ENCODE measurements at regions not wholly inside any gene's neighbourhood (a gene's known extent, or its start where the extent isn't known, plus 50 kb on each side); places are given as distances from the start of the nearest gene placed in this dataset.
"Not testable (repeated sequence)": the region's sequence is repeated elsewhere in the genome, so short reads cannot be mapped to it uniquely, and the experiment has no call there.

DNA sequence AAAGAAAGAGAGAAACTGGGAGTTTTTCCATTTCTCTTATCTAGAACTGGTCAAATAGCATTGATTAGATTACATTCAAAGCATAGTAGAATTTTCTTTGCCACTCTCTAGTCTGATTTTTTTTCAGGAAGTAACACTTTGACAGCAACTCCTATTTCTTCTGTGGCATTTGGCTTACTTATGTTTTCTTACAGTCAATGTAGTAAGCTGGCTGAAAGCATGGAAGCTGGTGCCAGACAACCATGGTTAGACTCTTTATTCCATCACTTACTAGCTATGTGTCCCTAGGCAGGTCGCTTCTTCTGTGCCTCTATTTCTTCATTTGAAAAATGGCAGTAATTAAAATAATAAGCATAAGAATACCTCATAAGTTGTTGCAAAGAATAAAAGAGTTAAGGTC is 54.2 kb upstream of the OPRM1 start:
- DNase-seq (ENCODE audit: low read depth, low spot score): no peak

DNA sequence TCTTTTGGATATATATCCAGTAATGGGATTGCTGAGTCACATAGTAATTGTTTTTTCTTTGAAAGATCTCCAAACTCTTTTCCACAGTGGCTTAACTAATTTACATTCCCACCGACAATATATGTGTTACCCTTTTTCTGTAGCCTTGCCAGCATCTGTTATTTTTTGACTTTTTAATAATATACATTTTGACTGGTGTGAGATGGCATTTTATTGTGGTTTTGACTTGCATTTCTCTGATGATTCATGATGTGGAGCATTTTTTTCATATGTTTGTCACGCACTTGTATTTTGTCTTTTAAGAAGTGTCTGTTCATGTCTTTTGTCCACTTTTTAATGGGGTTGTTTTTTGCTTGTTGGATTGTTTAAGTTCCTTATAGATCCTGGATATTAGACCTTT is 58.9 kb upstream of the OPRM1 start:
- DNase-seq (ENCODE audit: low read depth, low spot score): no peak

DNA sequence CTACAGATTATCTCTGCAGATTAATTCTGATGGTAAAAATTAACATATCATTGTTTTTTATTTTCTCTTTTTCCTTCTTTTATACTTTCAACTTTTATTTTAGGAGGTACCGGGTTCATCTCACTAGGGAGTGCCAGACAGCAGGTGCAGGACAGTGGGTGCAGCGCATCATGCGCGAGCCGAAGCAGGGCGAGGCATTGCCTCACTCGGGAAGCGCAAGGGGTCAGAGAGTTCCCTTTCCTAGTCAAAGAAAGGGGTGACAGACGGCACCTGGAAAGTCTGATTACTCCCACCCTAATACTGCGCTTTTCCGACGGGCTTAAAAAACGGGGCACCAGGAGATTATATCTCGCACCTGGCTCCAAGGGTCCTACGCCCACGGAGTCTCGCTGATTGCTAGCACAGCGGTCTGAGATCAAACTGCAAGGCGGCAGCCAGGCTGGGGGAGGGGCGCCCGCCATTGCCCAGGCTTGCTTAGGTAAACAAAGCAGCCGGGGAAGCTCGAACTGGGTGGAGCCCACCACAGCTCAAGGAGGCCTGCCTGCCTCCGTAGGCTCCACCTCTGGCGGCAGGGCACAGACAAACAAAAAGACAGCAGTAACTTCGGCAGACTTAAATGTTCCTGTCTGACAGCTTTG is 60.0 kb upstream of the OPRM1 start:
- DNase-seq (ENCODE audit: low read depth, low spot score): not testable (repeated sequence)

DNA sequence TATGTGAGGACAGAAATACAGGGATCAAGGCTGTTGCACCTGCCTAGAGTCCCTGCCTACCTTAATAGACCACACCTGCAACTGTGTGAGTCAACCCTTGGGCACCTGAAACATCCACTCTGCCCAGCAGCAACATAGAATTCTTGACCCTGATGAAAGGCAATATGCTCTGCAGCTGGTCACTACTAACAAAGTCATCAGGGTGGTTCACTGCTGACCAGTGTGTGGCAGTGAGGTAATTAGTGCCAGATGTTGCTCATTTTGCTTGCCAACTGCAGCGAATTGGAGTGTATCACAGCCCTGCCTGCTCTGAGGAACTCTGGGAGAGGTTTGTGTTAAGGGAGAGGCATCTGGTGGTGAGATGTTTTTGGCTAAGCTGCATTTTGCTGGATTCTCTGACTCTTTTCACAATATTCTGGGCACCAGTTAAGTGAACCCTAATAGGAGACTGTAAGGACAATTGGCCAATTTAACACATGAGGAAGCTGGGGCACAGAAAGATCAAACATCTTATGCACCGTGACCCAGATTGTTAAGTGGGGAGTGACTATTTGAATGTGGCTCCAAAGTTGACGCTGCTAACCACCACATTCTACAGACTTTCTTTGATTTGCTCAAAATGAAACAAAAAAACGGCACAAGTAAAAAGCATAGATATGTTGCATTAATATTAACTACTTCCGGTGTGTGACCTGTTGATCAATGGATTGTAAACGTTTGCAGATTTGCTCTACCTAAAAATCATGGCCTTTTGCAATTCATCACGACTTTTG is 61.9 kb upstream of the OPRM1 start:
- no peak for DNase-seq (ENCODE audit: low read depth, low spot score)

DNA sequence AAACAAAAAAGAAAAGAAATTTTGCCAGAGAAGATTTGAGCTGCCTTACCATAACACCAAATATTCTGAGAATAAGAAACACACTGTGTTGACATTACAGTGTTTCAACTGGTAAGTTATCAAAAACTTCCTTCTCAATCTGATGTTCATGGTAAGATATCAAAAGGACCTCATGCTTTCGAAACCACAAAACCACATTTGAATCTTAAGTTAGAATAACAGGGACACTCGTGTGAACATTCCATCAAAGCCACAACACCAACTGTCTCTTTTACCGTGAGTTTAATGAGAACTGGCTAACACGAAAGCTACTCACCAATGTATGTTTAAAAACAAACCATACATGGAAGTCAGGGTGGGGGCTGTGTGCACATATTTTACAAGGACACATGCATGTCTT is 73.0 kb upstream of the OPRM1 start:
- DNase-seq (ENCODE audit: low read depth, low spot score): no peak

DNA sequence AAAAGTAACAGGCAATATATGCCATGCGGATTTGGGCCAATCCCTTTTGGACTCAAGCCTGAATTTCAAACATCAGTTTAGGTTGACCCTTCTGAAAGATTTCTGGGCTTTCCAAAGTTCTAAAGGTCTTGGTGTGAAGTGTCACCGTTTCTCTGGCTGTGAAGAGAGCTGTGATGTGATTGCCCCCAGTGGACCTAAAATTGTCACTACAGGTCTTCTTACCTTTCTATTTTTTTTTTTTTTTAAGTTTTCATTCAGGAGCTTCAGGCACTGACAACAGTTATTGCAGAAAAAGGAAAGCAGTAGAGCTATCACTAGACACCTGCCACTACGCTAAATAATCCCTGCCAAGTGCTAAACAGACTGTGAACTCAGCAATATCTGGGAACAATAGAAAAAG is 75.7 kb upstream of the OPRM1 start:
- DNase-seq (ENCODE audit: low read depth, low spot score): no peak

DNA sequence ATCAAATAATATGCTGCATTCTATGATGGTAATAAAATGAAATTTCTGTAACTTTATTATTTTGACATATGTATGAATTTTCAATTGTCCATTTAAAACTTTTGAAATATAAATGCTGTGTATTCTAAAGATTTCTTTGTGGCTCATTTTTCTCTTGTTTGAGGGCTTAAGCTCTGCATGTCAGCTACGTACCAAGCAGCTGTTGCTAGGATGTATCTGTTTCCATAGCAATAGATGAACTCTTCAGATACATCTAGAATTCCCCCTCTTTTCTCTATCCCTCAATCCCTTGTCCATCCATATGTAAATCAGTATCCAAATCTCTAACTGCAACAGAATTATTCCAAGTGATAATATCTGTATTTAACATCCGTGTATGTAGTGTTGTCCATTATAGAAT is 76.5 kb upstream of the OPRM1 start:
- DNase-seq (ENCODE audit: low read depth, low spot score): no peak

DNA sequence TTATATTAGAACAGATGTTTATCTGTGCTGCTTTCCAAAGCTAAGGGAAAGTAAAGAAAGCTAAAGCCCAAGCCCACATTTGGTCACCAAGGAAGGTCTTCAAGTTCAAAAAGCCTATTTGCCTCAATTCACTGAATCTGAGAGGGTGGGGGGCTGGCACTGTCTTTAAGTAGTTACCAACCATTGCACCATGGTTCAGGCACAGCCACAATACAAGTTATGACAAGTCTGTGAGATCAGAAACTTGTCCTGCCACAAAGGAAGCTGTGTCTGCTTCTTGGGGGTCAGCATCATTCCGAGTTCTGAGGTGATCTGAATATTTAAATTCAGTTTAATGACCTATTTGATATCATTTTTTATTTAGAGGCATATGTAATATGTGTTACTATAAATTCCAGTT is 78.3 kb upstream of the OPRM1 start:
- no peak for DNase-seq (ENCODE audit: low read depth, low spot score)

DNA sequence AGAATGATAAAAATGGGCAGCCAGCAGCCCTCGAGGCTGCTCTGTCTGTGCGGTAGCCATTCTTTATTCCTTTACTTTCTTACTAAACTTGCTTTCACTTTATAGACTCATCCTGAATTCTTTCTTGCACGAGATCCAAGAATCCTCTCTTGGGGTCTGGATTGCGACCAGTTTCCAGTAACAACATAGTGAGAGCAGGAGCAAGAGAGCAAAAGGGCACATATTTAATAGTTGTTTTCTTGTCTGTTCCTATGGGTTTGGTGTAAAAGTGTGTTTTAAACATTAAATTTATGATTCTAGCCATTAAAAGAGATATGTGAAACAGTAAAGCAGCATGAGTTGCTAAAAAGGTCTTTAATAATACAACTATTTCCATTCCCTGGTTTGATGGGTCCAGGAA is 78.8 kb upstream of the OPRM1 start:
- no peak for DNase-seq (ENCODE audit: low read depth, low spot score)

DNA sequence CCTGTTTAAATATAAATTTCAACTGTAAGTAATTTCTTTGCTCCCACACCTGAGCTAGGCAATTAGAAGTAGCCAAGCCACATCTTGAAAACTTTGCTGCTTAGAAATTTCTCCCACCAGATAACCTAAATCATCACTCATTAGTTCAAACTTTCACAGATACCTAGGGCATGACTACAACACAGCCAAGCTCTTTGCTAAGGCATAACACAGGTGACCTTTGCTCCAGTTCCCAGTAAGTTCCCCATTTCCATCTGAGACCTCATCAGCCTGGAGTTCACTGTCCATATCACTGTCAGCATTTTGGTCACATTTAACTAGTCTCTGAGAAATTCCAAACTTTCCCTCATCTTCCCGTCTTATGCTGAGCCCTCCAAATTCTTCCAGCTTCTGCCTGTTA is 79.8 kb upstream of the OPRM1 start:
- no peak for DNase-seq (ENCODE audit: low read depth, low spot score)

DNA sequence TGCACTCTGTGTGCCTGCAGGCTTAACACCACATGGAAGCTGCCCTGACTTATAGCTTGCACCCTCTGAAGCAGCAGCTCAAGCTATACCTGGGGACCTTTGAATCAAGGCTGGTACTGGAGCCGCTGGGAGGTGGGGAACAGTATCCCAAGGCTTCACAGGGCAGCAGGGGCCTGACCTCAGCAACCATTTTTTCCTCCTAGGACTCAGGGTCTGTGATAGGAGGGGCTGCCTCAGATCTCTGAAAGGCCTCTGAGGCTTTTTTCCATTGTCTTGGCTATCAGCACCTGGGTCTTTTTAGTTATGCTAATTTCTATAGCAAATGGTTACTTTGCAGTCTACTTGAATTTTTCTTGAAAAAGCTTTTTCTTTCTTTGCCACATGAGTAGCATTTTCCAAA is 80.2 kb upstream of the OPRM1 start:
- DNase-seq (ENCODE audit: low read depth, low spot score): no peak

DNA sequence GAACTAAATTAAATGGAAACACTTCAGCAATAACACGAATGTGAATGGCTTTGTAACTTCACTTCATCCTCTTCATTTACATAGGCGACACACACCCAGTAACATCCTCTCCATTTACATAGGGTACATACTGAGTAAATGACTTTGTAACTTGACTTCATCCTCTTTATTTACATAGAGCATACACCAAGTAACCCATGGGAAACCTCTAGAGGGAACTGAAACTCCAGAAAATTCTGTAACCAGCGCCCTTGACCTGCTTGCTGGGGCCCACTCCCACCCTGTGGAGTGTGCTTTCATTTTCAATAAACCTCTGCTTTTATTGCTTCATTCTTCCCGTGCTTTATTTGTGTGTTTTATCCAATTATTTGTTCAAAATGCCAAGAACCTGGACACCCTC is 81.6 kb upstream of the OPRM1 start:
- DNase-seq (ENCODE audit: low read depth, low spot score): no peak

DNA sequence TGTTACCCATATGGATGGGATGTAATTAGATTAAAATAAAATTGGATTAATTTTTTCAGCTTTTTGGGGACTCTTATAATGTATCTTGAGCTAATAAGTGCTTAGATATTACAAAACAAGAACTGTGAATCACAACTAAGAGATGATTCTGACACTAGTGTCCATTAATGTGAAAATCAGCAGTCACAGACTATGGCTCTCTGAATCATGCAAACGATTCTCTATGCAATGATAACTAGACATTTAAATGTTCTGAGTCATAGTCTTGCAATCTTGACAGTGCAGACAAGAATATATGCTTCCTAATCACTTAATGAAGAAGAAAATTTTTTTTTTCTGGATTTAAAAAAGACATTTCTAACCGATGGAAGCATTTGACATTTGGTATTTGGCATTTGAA is 82.2 kb upstream of the OPRM1 start:
- no peak for DNase-seq (ENCODE audit: low read depth, low spot score)

DNA sequence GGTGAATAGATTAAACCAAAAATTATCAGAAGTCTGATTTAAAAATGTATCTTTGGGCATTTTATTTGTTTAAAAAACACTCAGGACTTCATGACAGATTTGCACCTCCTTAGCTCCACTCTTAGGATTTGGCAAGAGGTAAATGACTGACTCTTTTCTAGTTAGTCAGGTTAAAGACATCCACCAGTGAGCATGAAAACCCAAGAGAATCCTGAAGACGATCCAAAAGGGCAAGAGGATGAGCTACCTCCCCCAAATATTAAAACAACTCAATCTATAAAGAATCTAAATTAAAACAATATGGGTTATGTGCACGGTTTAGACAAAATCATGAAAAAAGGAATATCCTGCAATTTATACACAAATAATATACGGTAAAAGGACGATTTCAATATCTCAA is 89.4 kb upstream of the OPRM1 start:
- DNase-seq (ENCODE audit: low read depth, low spot score): no peak

DNA sequence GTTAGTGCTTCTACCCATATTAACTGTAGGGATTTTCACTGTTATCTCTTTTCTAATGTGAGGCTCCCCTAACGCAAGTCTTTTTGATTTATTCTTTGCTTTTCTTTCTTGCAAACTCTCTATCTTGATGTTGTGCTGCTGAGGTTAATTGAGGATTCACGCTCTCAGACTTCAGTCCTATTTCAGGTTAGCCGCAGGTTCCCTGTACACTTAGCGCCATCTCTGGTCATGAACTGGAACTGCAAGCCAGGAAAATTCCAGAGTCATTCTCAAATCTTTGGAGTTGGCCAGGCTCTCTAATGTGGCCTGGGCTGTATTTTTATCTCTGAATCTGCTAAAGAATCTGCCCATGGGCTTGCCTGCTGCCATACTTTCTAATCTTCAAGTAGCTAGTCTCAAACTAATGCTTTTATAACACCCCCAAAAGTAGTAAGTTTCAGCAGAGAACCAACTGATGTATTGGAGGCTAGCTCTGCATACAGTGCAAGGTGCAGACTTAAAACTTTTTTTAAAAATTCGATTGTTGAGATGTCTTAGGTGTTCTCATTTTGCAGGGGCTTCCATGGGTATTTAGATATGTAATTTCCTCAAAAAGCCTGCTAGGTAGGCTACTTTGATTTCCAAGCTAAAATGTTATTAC is 91.1 kb upstream of the OPRM1 start:
- no peak for DNase-seq (ENCODE audit: low read depth, low spot score)

DNA sequence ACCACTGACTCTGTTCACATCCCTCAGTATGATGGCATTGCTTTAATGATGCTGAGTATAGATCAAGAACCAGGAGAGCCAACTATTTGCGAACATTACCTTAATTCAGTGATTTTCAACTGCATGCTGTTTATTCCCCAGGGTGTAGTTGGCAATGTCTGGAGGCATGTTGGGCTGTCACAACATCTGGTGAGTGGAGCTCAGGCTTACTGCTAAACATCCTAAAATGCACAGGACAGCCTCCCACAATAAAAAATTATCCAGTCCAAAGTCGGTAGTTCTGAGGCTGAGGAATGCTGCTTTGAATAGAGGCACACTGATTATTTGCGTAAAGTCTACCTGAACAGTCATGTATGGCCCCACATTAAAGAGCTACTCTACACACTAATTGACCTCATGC is 94.8 kb upstream of the OPRM1 start:
- no peak for DNase-seq (ENCODE audit: low read depth, low spot score)

DNA sequence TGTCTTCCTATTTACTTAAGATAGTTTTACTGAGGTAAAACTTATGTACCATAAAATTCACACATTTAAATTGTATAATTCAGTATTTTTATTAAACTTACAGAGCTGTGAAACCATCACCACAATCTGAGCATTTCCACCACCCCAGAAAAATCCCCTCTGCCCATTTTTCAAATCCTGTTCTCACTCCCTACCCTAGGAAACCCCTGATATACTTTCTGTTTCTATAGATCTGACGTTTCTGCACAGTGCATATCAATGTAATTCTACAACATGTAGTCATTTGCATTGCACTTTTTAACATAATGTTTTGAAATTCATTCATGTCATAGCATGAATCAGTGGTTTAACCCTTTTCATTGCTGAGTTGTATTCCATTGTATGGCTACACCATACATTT is 96.7 kb upstream of the OPRM1 start:
- no peak for DNase-seq (ENCODE audit: low read depth, low spot score)

DNA sequence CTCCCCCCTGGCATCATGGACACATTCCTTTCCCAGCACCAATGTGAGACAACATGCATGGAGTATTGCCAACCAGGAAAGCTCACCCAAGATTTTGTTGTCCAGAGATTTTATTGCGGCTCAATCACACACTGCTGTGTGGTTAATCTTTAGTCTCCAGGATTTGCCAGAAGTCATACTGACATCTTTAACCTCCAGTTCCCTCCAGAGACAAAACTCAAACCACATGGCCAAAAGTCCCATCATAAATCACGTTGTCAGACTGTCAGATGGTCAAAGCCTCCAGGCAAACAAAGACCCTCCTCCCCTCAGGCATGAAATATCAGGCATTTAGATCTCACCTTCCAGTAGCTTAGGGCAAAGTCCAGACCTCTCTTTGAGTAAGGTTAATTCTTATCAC is 97.3 kb upstream of the OPRM1 start:
- DNase-seq (ENCODE audit: low read depth, low spot score): no peak

DNA sequence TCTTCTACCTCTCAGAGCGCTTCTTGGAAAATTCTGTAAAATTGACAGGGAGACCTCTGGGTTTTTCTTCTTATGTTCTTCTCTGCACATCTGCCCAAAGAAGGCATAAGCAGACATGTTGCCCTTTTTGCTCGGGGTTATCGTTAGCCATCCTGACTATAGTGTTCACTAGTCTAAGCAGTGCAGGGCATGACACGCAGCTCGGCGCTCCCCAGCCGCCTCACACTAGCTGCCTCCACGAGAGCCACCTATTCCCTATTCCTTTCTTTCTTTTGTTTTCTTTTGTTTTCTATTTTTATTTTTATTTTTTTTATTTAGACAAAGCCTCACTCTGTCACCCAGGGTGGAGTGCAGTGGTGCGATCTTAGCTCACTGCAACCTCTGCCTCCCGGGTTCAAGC is 100.2 kb upstream of the OPRM1 start:
- no peak for DNase-seq (ENCODE audit: low read depth, low spot score)

DNA sequence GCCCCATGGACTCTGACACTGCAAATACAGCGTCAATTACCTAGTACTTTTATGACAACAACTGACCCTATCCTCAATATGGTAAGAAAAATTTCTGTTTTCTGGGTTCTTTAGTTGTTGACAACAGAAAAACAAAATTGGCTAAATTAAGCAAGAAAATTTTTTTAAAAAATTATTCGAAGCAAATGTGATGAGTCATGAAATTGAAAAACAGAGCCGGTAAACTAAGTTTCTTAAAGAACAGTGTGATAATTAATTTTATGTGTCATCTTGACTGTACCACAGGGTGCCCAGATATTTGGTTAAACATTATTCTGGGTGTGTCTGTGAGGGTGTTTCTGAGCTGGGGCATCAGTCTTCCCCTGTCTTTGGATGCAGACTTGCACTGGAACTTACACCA is 107.6 kb upstream of the OPRM1 start:
- DNase-seq (ENCODE audit: low read depth, low spot score): no peak

DNA sequence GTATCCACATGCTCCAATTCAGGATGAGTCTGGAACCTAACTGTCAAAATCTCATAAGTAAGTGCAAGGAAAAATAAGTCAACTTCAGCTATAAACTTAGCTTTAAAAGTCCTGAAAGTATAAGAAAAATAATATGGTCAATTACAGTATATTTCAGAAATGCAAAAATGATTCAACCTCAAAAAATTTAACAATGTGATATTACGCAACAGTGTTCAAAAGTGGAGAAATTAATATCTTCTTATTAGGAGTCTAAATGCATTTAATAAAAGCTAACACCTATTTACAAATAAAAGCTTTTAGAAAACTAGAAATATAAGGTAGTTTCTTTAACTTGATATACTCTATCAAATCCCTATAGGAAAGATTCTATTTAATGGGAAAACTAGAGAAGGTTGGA is 111.2 kb upstream of the OPRM1 start:
- DNase-seq (ENCODE audit: low read depth, low spot score): no peak

DNA sequence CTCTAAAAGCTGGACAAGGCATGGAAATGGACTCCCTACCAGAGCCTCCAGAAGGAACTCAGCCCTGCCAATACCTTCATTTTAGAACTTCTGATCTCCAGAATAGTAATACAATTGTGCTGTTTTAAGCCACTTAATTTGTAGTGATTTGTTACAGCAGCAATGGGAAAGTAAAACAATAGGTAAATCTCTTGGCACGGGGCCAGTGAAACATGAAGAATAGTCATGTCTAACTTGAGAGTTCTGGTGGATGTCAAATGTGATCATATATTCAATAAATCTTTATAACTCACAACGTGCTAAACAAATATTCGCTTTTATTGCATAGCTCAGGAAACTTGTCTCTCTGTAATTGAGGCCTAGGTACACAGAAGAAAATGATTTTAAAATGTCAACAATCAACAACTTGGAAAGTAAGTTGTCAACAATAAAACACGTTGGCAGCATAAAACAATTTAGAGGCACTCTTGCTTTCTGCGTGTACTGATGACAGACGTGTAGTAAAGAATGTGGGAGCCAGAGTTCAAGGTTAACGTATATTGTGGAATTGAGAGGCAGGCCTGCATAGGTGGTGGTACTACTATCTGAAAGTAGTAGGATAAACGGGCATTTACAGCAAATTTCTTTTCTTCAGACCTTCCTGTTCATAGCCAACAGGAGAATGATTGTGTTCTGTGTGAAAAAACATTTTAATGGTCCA is 140.5 kb upstream of the OPRM1 start:
- DNase-seq (ENCODE audit: low read depth, low spot score): no peak
